H1 (cell line): ENCODE measurements at regions not wholly inside any gene's neighbourhood (a gene's known extent, or its start where the extent isn't known, plus 50 kb on each side); places are given as distances from the start of the nearest gene placed in this dataset.

Source experiments
- CTCF ChIA-PET: fragments of 300-600 bp; sonication (Branson Sonifier 250); formaldehyde crosslinking; loops from one replicate; lab custom pipeline; 2021; ENCODE audit not compliant: partially characterized antibody; lab: Charles Lee
- POLR2A ChIA-PET: fragments of 300-600 bp; sonication (Branson Sonifier 250); formaldehyde crosslinking; loops from one replicate; lab custom pipeline; 2021; ENCODE audit warnings: inconsistent platforms; ENCODE audit not compliant: partially characterized antibody; lab: Charles Lee
- DNase-seq, 2 experiments: peaks; one replicate each; pipeline versions ENCODE4 v3.0.0 to v3.0.0-alpha.2; 2010 to 2022; ENCODE audit warnings: low spot score in 2 of 2, low read depth in 1 of 2, mixed read lengths in 1 of 2
- FAIRE-seq: peaks from 2 replicates; lab custom pipeline; 2011; peaks lifted over from hg19 to GRCh38; lab: Jason Lieb, UNC
- H2AFZ ChIP-seq: 2 replicates; pipeline ENCODE4 v1.8.1; 2012; ENCODE audit warnings: low read length, inconsistent platforms
- H2AK5ac ChIP-seq: 2 replicates; pipeline ENCODE4 v1.6.1; 2013; ENCODE audit warnings: low read depth, low read length
- H2BK120ac ChIP-seq: replicated peaks from 2 replicates; pipeline ENCODE3; 2013; ENCODE audit warnings: low read depth, low read length, inconsistent platforms
- H2BK12ac ChIP-seq: 2 replicates; pipeline ENCODE4 v1.6.1; 2013; ENCODE audit warnings: low read depth, low read length
- H2BK15ac ChIP-seq: 2 replicates; pipeline ENCODE4 v1.6.1; 2013; ENCODE audit warnings: low read length
- H2BK20ac ChIP-seq: 2 replicates; pipeline ENCODE4 v1.6.1; 2013; ENCODE audit warnings: low read length
- H2BK5ac ChIP-seq: 2 replicates; pipeline ENCODE4 v1.6.1; 2013; ENCODE audit warnings: low read depth, low read length
- H3K14ac ChIP-seq: 2 replicates; pipeline ENCODE4 v1.6.1; 2013; ENCODE audit warnings: inconsistent platforms; ENCODE audit not compliant: insufficient read length
- H3K18ac ChIP-seq: 2 replicates; pipeline ENCODE4 v1.6.1; 2013; ENCODE audit warnings: low read length; ENCODE audit errors: extremely low read depth
- H3K23ac ChIP-seq: 2 replicates; pipeline ENCODE4 v1.6.1; 2013; ENCODE audit warnings: inconsistent platforms; ENCODE audit not compliant: insufficient read length
- H3K23me2 ChIP-seq: 2 replicates; pipeline ENCODE4 v1.6.1; 2013; ENCODE audit warnings: low read depth, low read length
- H3K27ac ChIP-seq: 2 replicates; pipeline ENCODE4 v1.6.1; 2011; ENCODE audit warnings: low read depth, low read length, inconsistent platforms
- H3K27me3 ChIP-seq, 4 experiments: replicated peaks in 1 of 4; 1 replicate in 1 of 4; 2 replicates in 3 of 4; pipeline versions ENCODE4 v1.6.1 to v1.8.1; 2011 to 2013; ENCODE audit warnings: low read length in 3 of 4, mild to moderate bottlenecking in 3 of 4, inconsistent platforms in 2 of 4, mixed read lengths in 2 of 4, moderate library complexity in 1 of 4; ENCODE audit not compliant: control insufficient read depth in 3 of 4, insufficient read depth in 3 of 4; ENCODE audit errors: extremely low read depth in 1 of 4
- H3K36me3 ChIP-seq, 4 experiments: 2 replicates each; pipeline versions ENCODE4 v1.6.1 to v1.8.1; 2011 to 2013; ENCODE audit warnings: mild to moderate bottlenecking in 4 of 4, low read length in 3 of 4, moderate library complexity in 2 of 4, control low read depth in 1 of 4, inconsistent platforms in 1 of 4; ENCODE audit not compliant: insufficient read depth in 4 of 4, control insufficient read depth in 2 of 4
- H3K4ac ChIP-seq: replicated peaks from 2 replicates; pipeline ENCODE3; 2013; ENCODE audit warnings: low read length, low read depth, mixed read lengths, inconsistent platforms; ENCODE audit not compliant: insufficient read length
- H3K4me1 ChIP-seq, 4 experiments: replicated peaks in 1 of 4; 1 replicate in 1 of 4; 2 replicates in 3 of 4; pipeline versions ENCODE4 v1.6.1 to v1.8.1; 2011 to 2013; ENCODE audit warnings: low read length in 3 of 4, inconsistent platforms in 2 of 4, mixed read lengths in 1 of 4; ENCODE audit not compliant: insufficient read depth in 4 of 4, control insufficient read depth in 3 of 4
- H3K4me2 ChIP-seq, 2 experiments: 2 replicates each; pipeline versions ENCODE4 v1.6.1 to v1.8.1; 2011 to 2013; ENCODE audit warnings: low read depth in 2 of 2, low read length in 2 of 2, control low read depth in 1 of 2, inconsistent platforms in 1 of 2, mild to moderate bottlenecking in 1 of 2; ENCODE audit not compliant: insufficient read depth in 1 of 2
- H3K4me3 ChIP-seq, 4 experiments: fragments of 200-600, 300-600 bp in 1 of 4; sonication (generic), shearing (Covaris generic), sonication (Bioruptor Twin) in 1 of 4; 2 replicates each; pipeline versions ENCODE4 v1.5.1 to v1.8.1; 2011 to 2016; ENCODE audit warnings: low read length in 4 of 4, low read depth in 3 of 4, control low read depth in 2 of 4, inconsistent platforms in 2 of 4, mild to moderate bottlenecking in 2 of 4, mixed read lengths in 1 of 4, moderate library complexity in 1 of 4; ENCODE audit not compliant: insufficient read depth in 2 of 4; ENCODE audit errors: extremely low read depth in 1 of 4
- H3K56ac ChIP-seq: replicated peaks from 2 replicates; pipeline ENCODE3; 2013; ENCODE audit warnings: low read depth, mild to moderate bottlenecking, mixed read lengths, low read length, inconsistent platforms; ENCODE audit not compliant: insufficient read length
- H3K79me1 ChIP-seq: 2 replicates; pipeline ENCODE4 v1.6.1; 2013; ENCODE audit warnings: low read depth, low read length, control low read depth
- H3K79me2 ChIP-seq, 2 experiments: 2 replicates each; pipeline versions ENCODE4 v1.6.1 to v1.8.1; 2012 to 2013; ENCODE audit warnings: low read length in 2 of 2, mild to moderate bottlenecking in 2 of 2, inconsistent platforms in 1 of 2; ENCODE audit not compliant: insufficient read depth in 2 of 2, control insufficient read depth in 1 of 2
- H3K9ac ChIP-seq, 4 experiments: replicated peaks in 1 of 4; 1 replicate in 1 of 4; 2 replicates in 3 of 4; pipeline versions ENCODE4 v1.6.1 to v1.8.1; 2011 to 2013; ENCODE audit warnings: low read depth in 3 of 4, low read length in 3 of 4, control low read depth in 2 of 4, mild to moderate bottlenecking in 2 of 4, moderate library complexity in 2 of 4, inconsistent platforms in 1 of 4; ENCODE audit errors: extremely low read depth in 1 of 4
- H3K9me3 ChIP-seq, 2 experiments: 2 replicates each; pipeline versions ENCODE4 v1.6.1 to v1.8.1; 2012 to 2013; ENCODE audit warnings: mild to moderate bottlenecking in 2 of 2, moderate library complexity in 2 of 2, control low read depth in 1 of 2, inconsistent platforms in 1 of 2, low read depth in 1 of 2, low read length in 1 of 2, mixed read lengths in 1 of 2; ENCODE audit not compliant: insufficient read depth in 2 of 2
- H4K20me1 ChIP-seq, 2 experiments: replicated peaks in 1 of 2; 2 replicates each; pipeline versions ENCODE3 to v1.8.1; 2011 to 2013; ENCODE audit warnings: inconsistent platforms in 2 of 2, low read length in 2 of 2, mild to moderate bottlenecking in 1 of 2; ENCODE audit not compliant: insufficient read depth in 2 of 2, control insufficient read depth in 1 of 2
- H4K5ac ChIP-seq: 2 replicates; pipeline ENCODE4 v1.6.1; 2013; ENCODE audit warnings: low read length, low read depth, mixed read lengths, inconsistent platforms; ENCODE audit not compliant: insufficient read length
- H4K8ac ChIP-seq: 2 replicates; pipeline ENCODE4 v1.8.0; 2013; ENCODE audit warnings: mild to moderate bottlenecking, moderate library complexity, low read length, inconsistent platforms; ENCODE audit not compliant: insufficient read depth; ENCODE audit errors: extremely low read depth
- H4K91ac ChIP-seq: replicated peaks from 2 replicates; pipeline ENCODE3; 2013; ENCODE audit warnings: low read length, mixed read lengths, inconsistent platforms; ENCODE audit not compliant: insufficient read length
- ATF3 ChIP-seq: IDR thresholded peaks from 2 replicates; pipeline ENCODE4 v1.6.1; 2011; ENCODE audit warnings: low read depth, mild to moderate bottlenecking, low read length; ENCODE audit not compliant: insufficient read depth
- CTBP2 ChIP-seq: IDR thresholded peaks from 2 replicates; pipeline ENCODE4 v1.7.0; 2011; ENCODE audit warnings: borderline replicate concordance, mild to moderate bottlenecking, moderate library complexity, mixed read lengths, low read length; ENCODE audit not compliant: insufficient read depth, insufficient read length
- RAD21 ChIP-seq, 2 experiments: IDR thresholded peaks in 1 of 2; conservative IDR thresholded peaks in 1 of 2; 2 replicates each; pipeline ENCODE4 v1.6.1; 2011; ENCODE audit warnings: low read depth in 2 of 2, low read length in 2 of 2, improper control_type of control experiment in 1 of 2, inconsistent platforms in 1 of 2, mild to moderate bottlenecking in 1 of 2, moderate library complexity in 1 of 2
- SRF ChIP-seq: IDR thresholded peaks from 2 replicates; pipeline ENCODE4 v1.6.1; 2011; ENCODE audit warnings: mild to moderate bottlenecking, low read depth, low read length, moderate library complexity
- WGBS, 2 experiments: shearing (Covaris generic) in 1 of 2; methylation state at CpG; one replicate each; pipeline versions ENCODE4 v1.1.6 to v1.1.7; 2013 to 2015; ENCODE audit warnings: low lambda C conversion rate in 2 of 2, mixed read lengths in 2 of 2, inconsistent platforms in 1 of 2, low coverage in 1 of 2, missing lambda C conversion rate in 1 of 2; ENCODE audit not compliant: insufficient replicate concordance in 2 of 2, insufficient coverage in 1 of 2, insufficient read length in 1 of 2; ENCODE audit errors: extremely low coverage in 1 of 2, missing lambda C conversion rate in 1 of 2; 5-methylcytosine and 5-hydroxymethylcytosine counted together

- no peak overlapping the region for H2AK5ac ChIP-seq
- no peak overlapping the region for H3K4me3 ChIP-seq
- H3K4me2 ChIP-seq: no peak overlapping the region
- H4K20me1 ChIP-seq: no peaks in the 10 kb centered on the region
- no peaks in the 10 kb centered on the region for H3K27me3 ChIP-seq
- no peak overlapping the region for H3K56ac ChIP-seq
- no peaks in the 10 kb centered on the region for H3K36me3 ChIP-seq
- no peak overlapping the region for H4K91ac ChIP-seq
- H3K4ac ChIP-seq: no peak overlapping the region
- H2BK12ac ChIP-seq: no peak overlapping the region
- no peaks in the 10 kb centered on the region for H3K23me2 ChIP-seq
- H4K5ac ChIP-seq: no peak overlapping the region
- no peak overlapping the region for H4K8ac ChIP-seq
- no peak for DNase-seq
- no peak overlapping the region for H2BK15ac ChIP-seq
- no peak overlapping the region for H2BK5ac ChIP-seq
- no peaks in the 10 kb centered on the region for H3K4me1 ChIP-seq
- H3K14ac ChIP-seq: no peak overlapping the region
- no peak overlapping the region for H2AFZ ChIP-seq
- H3K79me2 ChIP-seq: no peaks in the 10 kb centered on the region
- H3K9ac ChIP-seq: no peak overlapping the region
- no peaks in the 10 kb centered on the region for H3K9me3 ChIP-seq
- H3K23ac ChIP-seq: no peak overlapping the region
- H2BK20ac ChIP-seq: no peak overlapping the region
- H3K18ac ChIP-seq: no peak overlapping the region
- H2BK120ac ChIP-seq: no peak overlapping the region
- 96% methylated on average over 5 of the region's 5 CpGs; no CpG with 5 or more reads in 1 of the 2 experiments for WGBS, 2 experiments
- ChIA-PET POLR2A (no interaction called here), CTCF (no interaction called here)
- H3K79me1 ChIP-seq: no peaks in the 10 kb centered on the region
- FAIRE-seq: no peak
- TF ChIP-seq SRF (no peak), RAD21 (IDR thresholded peaks at IDR 0.05 in 1 of 2, conservative IDR thresholded peaks at IDR 0.05 in 1 of 2; ENCODE audit: low read depth in 2 of 2, low read length in 2 of 2) (no peak), CTBP2 (no peak), ATF3 (no peak)
- no peak overlapping the region for H3K27ac ChIP-seq
These were observed 291.9 kb upstream of the POU1F1 start for GRCh38 chr3:87568331-87568730.
